Fibroblast of skin of abdomen (primary cell): ENCODE measurements at regions not wholly inside any gene's neighbourhood (a gene's known extent, or its start where the extent isn't known, plus 50 kb on each side); places are given as distances from the start of the nearest gene placed in this dataset.

Experiments used
- DNase-seq: peaks from one replicate; pipeline ENCODE4 v3.0.0-alpha.2; 2013

DNA sequence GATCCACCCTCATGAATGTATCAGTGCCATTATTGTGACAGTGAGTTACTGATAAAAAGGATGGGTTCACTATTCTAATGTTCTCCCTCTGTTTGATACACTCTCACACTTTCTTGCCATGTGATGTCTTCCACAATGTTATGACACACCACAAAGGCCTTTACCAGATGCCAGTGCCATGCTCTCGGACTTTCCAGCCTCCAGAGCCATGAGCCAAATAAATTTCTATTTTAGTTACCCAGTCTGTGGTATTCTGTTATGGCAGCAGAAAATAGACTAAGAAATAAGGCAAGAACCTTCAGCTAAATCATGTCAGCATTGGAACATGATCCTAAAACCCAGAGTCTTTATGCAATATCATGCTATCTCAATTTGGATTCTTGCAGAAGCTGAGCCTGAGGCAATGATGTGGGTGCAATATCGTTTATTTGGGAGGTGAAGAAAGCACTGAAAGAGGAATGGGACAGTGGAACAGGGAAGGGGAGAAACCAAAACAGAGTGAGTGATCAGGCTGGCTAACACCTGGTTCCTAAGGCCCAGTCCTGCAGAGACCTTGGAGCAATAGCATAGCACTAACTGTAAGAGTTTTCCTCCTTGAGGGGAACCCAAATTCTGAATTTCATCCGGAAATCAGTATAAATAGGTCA, 130.4 kb upstream of the LRFN2 start:
- DNase-seq, result no peak

DNA sequence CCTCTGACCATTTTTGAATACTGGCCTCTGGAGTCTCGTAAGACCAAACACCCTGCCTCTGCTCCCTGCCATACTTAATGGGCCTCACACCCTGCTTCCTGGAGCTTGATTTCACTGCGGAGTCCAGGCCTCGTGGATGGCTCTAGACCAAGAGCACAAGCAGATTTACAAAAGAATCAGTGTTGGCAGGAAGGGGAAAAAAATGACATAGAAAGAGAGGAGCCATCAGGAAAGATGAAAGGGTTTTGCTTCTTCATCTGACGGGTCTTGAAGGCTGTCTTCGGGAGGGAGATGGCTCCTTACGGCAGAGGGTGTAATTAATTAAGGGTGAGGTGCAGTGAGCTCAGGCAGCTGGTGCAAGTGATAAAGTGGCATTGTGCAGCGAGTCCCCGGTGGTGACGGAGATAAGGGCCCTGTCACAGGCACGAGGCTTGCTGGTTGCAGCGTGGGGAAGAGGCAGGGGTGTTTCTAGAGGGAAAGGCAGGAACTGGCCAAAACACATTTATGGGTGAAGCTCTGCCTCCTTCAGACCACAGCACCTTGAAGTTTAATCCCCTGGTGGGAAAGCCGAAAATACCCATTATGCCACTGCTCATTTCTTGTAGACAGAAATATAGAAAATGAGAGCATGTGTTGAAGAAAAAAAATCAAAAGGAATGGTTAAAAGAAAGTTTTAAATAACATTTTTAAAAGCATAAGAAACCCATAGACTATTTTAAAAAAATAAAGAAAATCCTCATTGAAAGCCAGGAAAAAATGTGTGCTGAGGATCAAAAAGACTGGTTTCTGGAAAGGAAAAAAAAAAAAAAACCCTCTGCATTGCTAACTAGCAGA, 128.6 kb upstream of the LRFN2 start:
- DNase-seq, result no peak

DNA sequence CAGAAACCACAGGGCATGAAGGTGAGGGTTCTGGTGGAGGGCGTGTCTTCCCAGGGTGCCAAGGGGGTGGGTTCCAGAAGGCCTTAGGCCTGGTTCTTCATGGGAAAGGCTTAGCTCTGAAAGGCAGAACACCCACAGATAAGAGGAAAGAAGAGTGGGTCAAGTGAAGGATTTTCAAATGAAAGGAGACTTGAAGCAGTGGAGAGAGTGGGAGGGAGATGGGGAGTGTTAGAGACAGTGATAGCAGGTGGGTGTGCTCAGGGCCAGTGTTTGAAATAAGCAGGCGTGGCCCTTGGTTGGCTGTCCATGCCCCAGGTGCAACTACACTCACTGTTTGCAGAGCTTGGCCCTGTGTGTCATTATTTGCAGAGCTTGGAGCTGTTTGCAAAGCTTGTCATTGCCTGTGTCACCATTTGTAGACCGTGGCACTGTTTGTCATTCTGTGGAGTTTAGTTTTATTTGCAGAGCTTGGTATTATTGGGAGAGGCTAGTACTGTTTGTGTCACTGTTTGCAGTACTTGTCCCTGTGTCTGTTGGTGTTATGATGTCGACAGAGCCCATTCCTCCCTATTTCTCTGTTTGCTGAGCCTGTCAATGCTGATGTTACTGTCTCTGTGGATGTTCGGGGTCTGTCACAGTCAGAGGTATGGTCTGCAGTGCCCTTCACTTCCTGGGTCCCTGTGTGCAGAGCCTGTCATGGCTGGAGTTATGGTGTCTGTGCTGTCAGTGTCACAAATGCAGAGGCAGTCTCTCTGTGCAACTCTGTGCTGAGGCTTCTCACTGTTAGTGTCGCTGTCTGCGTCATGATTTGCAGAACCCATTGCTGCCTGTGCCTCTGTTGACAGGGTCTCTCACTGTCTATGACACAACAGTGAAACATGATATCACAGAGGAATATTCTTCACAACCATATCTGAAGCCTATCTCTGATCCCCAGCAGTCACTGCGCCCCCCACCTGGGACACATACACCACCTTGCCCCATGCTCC, 127.7 kb upstream of the LRFN2 start:
- DNase-seq, result no peak

DNA sequence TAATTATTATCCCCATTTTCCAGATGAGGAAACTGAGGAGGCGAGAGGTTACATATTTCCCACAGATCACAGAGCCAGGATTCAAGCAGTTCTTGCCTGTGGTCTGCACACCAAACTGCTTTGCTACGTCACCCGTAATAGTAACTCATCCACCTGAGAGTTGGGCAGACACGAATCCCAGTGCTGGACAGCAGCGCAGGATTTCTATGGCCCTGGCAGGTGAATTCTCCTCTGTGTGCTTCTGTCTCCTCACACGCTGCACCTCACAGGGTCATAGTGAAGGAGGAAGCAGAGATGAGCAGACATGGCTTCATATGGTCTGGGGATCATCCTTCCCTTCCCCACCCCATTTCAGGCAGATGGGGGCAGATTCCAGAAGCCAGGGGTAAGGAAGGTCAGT, 127.0 kb upstream of the LRFN2 start:
- no peak for DNase-seq

DNA sequence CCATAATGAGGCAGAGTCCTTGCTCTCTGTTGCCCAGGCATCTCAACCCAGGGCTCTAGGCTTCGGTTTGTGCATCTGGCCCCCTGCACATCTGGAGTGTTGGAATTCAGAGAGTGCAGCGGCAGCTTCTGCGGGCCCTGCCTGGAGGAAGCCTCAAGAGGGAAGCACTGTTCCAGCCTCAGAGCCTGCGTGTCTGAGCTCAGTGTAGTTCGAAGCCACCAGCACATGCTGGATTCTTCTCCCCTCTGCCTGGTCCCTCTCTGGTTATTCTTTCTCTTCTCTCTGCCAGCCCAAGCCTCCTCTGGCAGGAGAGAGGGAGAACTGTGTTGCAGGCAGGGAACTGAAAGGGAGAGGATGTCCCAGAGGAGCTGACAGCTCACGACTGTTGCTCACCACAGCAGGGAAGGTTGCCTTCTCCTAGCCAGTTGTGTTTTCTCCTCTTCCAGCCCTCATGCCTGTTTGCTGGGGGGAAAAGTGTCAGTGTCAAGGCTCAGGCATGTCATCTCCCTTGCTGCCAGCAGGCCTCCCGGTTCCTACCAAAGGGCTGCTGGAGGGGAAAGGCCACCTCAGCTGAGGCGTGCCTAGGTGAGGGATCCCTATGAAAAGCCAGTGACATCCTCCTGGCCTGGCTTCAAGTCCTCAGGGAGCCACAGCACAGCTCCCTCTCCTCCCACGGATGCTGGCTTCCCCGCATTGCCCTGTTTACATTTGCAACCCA, 126.0 kb upstream of the LRFN2 start:
- DNase-seq, result no peak

DNA sequence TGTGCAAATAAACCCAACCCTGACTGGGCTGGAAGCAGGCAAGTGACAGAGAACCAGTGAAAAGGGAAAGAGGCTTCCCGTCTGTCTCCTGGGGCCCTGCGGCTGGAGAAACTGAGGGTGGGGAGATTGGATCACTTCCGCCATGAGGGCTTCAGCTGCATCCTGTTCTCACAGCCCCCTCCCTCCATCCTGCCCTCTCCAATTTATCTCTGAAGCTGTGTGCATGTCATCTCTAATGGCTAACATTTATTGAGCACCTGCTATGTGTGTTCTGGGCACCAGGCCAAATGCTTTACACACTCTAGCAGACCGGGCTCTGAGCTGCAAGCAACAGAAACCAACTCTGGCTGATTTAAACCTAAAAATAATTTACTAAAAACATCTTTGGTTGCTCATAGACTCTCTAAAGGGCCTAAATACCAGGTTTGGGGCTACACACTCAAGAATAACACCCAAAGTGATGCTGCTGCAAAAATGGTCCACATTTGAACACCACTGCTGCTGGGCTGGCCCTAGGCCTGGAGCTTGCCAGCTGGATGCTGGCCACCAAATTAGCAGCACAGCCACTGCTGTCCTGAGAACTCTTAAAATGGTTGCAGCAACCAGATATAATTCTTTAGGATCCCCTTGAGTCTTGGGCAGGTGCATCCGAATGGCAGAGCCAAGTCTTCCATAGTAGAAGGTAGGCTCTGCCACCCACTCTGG, 123.6 kb upstream of the LRFN2 start:
- DNase-seq, result no peak

DNA sequence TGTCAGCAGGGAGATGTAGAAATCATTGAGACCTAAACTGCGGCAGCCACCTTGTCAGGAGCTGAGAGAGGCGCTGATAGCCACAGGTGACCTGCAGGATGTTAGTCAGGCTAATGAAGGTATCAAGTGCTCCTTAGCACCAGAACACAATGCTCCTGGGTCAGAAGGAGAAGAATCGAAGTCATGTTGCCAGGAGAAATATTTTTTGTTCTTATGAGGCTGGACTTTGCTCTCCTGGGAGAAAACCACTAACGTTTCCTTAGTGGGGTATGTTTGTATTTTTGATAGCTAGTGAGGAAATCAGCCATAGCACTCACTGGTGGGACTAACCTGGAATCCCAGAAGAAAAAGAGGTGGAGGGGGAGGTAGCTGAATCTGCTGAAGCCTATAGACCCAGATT, 120.9 kb upstream of the LRFN2 start:
- no peak for DNase-seq

DNA sequence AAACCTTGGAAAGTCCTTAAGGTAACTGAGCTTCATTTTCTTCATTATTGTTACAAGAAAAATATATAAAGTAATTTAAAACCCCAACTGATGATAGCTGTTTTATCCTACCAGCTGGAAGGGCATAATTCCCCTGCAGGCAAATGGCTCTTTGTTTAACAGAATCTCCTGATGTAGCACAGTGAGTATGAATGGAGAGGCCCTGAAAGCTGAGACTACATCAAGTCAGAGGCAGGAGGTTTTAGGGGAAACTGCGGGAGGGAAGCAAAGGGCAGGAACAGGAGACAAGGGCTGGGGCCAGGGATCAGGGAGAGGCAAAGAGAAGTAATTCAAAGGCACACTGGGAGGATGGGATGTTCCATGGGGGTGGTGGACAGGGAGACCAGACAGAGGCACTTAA, 119.0 kb upstream of the LRFN2 start:
- DNase-seq, result no peak

DNA sequence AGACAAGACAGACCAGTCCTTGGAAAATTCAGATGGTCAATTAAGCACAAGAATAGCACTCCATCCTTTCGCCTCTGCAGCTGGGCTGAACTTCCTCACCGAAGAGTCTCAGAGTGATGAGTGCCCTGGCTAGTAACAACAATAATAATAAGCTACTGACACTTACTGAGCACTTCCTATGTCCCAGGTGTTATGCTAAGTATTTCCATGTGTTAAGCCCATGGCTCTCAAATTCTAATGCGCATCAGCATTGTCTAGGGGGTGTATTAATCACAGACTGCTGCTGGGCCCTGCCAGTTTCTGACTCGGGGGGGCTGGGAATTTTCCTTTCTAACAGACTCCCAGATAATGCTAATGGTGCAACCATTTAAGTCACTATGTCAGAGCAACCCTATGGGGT, 118.2 kb upstream of the LRFN2 start:
- DNase-seq, result no peak

DNA sequence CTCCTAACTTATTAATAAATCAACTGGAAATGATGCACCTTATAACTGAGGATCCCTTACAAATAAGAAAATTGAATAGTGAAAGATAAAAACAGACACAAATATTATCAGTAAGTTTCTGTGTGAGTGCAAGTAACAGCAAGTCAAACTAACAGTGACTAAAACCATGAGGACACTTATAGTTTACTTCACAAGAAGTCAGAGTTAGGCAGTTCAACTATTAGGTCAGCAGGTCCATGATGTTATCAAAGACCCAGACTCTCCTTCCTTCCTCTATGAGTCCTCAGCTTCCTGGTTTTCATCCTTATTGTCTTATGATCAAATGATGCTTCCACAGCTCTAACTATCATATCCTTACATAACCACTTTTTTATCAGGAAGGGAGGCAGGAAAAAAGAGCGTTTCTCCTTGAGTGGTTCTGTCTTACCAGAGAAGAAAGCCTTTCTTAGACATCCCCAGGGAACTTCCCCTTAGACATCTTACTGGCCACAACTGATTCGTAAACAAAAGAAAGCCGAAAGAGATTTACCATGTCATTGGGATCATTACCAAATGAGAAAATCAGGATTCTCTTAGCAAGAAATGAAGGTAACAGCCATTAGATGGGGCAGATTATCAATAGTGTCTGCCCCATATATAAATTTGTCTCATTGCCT, 114.3 kb upstream of the LRFN2 start:
- DNase-seq, result no peak

DNA sequence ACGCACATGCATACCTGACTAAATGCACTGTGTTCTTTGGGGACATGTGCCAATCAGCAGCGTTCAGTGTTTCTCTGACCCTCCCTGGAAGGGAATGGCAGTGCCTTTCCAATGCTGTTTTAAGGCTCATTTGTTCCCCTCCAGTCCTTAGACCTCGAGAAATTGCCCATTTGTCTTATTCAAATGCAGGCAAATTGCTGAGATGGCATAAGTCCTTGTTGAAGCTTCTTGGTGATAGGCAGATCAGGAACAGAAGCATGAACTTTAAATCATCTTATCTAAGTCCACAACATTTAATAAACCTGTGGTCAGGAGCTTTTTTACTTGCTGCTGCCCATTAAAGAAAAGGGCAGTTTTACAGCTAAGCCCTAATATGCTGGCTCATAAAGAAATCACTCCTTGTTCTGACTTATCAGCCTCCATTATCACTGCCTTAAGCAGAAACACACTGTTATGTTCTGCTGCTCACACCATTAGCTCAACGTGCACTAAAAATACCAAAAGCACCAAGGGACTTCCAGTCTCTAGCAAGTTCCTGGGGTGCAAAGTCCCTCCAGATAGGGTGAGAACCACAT, 112.9 kb upstream of the LRFN2 start:
- DNase-seq, result no peak

DNA sequence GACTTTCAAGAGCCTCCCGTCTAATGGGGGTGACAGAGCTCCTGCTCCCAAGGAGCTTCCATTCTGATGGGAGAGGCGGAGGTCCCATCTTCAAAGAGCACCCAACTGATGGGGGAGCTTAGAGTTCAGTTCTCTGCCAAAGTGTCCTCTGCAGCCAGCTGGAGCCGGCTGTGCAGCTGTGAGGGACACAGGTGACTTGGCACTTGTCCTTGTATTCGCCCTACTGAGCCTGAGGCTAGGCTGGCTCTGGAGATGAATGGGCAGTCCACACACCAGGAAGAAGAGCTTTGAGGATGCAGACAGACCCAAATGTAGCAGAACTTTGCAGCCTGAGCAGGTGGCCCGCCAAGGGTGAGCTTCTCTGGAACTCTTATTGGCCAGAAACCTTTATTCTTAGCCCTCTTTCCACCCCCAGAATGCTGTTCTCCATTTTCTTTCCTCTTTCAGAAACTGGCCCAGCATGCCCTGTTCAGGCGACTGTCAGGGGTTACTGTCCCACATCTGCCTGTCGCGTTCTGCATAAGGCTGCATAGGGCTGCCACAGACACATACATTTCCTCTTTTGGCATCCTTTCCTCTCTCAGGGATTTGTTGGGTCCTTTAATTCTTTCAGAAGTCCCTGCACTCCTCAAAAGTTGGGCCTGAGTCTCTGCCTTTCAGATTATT, 108.7 kb upstream of the LRFN2 start:
- no peak for DNase-seq

DNA sequence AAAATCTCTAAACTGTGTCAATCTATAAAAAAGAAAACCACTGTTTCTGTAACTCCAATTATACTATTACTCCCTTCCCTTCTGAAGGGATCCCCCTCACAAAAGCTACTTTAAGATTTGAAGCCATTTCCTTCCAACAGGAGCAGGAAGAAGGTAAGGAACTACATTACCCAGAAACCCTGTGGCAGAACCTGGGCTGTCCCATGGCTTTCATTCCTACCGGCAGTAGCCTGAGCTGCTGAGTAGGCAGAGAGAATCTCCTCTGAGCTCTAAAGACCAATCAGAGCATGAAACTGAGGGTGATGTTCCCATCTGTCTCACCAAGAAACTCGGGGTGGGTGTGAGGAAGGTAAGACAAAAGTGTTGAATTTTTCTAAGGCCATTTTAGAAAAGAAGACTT, 108.0 kb upstream of the LRFN2 start:
- DNase-seq, result no peak

DNA sequence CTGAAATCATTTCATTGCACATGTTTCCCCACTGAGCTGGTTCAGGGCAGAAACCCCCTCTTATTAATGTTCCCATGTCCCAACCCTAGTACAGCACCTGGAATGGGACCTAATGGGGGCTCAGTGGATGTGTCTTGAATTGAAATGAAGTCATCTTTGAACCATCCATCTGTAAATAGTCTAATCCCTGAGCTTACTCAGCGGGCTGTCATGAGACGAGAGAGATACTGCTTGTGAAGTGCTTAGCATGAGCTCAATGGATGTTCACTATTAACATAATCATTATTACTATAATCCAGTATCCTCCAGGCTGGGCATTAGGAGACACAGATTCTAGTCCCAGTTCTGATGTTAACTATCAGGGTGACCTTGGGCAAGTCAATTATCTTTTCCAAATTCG, 106.6 kb upstream of the LRFN2 start:
- DNase-seq, result peak; percentile 8

DNA sequence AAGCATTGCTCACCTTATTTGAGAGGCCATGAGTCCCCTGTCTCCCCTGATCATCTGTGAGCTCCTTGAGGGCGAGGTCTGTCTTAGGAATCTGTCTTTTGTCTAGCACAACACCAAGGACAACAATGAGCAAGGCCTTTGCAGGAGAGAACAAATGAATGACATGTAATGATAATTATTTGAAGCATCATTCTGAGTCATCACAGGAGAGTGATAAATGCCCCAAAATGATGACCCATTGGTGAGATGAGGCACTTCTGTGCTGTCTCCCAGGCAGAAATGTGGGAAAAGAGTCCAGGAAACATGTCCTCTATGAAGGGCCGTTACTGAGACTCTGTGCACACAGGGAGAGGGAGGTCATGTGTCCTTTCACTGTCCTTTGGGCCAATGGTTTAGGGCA, 105.2 kb upstream of the LRFN2 start:
- DNase-seq, result peak; percentile 21

DNA sequence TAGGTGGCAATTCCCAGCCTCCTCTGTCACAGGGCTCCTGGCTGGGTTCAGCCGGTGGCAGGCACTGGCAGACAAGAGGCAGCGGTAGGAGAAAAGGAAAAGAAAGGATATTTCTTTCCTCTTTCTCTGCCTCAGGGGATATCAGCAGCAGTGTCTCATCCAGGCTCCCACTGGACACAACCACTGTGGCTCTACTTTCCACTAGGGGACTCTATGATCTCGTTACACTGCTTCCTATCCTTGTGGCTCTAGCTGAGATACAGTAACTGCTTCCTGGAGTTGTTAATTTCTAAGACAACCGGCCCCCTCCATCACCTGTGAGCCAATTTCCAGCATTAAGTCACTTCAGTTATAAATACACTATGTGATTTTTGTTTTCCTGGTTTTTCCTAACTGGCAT, 102.0 kb upstream of the LRFN2 start:
- DNase-seq, result no peak

DNA sequence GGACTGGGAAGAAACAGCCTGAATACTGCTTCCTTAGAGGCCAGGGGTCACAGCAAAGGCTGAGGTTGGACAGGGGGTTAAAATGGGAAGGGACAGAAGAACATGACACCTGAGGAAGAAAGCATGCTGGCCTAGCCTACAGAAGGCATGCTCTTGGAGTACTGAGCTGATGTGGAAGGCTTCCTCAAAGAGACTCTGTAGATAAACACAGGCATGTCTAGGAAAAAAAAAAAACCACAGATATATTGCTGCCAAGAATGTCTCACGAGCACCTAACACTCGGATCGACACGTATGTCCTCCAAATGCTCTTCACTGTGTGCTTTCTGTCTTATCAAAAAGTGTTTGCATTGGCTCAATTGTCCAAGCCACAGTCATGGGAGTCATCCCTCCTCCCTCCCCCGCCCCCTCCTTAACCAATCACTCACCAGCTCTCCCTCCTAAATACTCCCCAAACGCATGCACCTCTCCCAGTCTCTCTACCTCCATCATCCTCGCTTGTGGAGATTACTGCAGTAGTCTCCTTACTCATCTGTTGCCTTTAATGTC, 101.1 kb upstream of the LRFN2 start:
- peak; percentile 30 for DNase-seq

DNA sequence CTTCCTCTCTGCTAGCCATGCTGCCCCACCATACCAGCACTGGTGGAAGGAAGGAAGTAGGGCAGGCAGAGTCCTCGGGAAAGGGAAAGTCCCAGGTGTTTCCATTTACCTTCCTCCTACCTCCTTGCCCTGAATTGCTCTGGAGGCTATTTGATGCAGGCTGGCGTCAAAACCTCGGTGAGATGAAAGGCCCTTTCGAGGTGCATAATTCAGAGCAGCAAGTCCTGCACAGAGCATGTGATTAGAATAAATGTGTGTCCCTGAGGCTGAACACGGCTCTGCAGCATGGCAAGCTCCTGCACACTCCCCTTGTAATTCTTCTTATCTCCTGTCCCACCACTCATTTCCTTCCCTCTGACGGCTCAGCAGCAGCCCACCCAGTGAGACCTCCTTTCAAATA, 98.7 kb upstream of the LRFN2 start:
- no peak for DNase-seq

DNA sequence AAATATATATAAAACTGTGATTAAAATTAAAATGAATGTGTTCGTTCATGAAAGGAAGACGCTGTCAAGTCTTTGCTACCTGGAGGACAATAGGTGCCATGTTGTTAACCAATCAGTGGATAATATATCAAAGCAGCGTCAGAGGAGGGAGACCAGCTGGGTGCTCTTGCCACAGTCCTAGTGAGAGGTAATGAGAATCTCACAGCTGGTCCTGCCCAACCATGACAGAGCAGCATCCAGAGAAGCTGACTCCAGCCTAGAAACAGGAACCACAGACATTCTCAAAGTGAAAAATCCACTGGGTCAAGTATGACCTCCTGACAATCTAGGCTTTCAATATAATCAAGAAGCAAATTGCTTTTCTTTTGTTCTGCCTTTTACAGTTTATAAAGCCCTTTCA, 94.5 kb upstream of the LRFN2 start:
- DNase-seq, result no peak

DNA sequence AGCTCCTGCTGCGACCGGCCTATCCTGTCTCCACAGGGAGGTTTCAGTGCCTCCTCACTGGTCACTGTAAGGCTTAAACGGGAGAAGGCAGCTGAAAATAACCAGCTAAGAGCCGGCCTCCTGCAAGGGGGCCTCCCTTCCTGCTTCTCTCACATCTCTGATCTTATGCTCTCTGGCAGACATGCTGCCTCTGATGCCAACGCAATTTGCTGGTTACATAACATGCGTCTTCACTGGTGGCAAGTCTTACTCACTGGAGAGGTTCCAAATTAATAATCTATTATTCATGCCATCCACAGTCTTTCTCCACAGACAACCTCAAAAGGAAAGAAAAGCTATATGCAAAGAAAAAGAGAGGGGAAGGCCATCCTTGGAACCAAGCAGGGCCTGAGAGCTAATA, 91.8 kb upstream of the LRFN2 start:
- no peak for DNase-seq
